GM18507 (cell line): ENCODE measurements at regions not wholly inside any gene's neighbourhood (a gene's known extent, or its start where the extent isn't known, plus 50 kb on each side); places are given as distances from the start of the nearest gene placed in this dataset.

ENCODE experiments used
- DNase-seq: peaks from one replicate; pipeline ENCODE4 v3.0.0; 2011; ENCODE audit warnings: low read depth; ENCODE audit not compliant: insufficient read length; ENCODE audit errors: extremely low spot score
- FAIRE-seq: peaks from 2 replicates; lab custom pipeline; 2011; peaks lifted over from hg19 to GRCh38; lab: Jason Lieb, UNC

DNA sequence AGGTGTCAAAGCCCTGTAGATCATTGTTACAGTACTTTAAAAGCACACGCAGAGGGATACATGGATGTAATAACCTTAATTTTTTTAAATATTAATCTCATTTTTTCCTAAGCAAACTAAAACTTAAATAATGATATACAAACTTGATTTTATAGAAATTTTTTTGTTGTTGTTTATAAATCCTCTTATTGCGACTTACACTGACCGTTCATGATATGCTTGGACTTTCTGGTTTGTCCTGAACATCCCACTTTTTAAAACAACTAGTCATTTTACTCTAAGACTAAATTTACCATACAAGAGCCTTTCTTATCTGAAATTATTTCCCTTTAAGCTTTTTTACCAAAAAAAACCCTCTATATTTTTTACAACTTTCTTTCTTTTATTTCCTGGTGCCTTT is 2106.0 kb downstream of the PCDH7 start:
- FAIRE-seq, result no peak
- DNase-seq, result no peak

DNA sequence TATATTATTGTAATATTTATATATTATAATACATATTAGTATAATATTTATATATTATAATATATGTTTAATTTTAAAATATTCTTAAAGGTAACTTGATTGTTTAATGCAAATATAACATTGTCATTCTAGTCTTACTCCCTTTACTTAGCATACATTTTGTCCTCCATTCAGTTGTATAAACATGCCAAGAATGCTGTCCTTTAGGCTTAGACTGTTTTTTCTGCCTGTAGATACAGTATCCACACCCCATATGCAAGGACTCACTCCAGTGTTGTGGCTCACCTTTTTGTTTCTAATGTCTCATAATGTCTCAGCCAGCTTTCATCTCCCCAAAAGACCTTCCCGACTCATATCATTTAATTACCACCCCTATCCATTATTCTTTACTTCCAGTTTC is 2110.0 kb downstream of the PCDH7 start:
- DNase-seq, result no peak
- FAIRE-seq, result no peak

DNA sequence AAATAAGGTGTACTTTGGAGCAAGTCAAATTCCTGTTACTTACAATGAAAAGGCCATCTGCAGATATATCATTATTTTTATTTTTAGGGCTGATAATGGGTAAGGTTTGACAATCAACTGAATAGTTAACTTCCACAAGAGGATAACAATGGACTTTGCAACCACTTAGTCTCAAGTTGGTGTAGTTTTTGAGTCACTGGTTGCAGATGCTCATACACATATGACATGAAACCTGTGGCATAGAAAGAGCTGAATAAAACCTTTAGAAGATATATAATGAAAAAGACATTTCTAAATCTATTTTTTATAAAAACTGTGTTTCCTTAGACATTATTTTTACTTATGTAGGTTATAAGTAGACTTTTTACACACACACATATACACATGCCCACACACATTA is 2110.9 kb downstream of the PCDH7 start:
- no peak for FAIRE-seq
- no peak for DNase-seq

DNA sequence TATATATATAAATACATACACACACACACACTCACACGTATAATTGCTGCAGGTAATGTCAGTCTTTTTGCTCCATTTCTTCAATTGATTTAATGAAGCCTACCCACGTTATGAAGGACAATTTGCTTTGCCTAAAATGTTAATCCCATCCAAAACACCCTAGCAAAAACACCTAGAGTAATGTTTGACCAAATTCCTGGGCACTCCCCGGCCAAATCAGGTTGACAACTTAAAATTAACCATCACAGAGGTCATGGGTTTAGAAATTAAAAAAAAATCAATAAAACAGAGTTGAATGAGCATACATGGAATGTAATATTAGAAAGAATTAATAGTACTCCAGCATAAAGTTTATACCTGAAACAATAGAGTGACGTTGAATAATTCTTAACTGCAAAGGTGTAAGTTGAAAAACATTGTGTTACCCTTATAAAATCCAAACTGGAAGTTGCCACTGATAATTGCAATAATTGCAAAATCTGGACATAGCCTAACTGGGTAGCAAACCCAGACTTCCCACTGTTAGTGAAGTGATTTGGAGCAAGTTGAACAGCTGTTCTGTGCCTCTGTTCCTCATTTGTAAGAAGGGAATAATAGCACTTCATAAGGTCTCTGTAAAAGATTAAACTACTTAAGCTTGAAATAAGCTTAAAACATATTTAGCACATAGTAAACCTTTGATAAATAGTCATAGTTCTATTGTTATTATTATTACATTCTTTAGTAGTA is 2120.5 kb downstream of the PCDH7 start:
- no peak for DNase-seq
- no peak for FAIRE-seq

DNA sequence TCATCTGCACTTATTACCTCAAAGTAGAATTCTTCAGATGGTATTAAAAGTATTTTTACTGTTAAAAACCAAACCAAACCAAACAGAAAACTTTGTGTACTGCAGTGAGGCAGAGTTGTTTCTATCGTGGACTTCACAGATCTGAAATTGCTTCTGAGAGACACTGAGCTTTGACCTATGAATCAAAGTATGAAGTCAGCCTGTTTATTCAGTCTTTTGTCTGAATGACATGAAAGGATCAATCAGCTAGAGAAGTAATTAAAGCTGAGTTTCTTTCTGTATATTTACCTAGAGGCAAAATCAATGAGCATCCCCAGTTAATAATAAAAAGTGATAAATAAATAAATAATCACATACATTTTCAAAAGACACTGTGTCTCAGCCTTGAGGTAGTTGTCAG is 2121.0 kb downstream of the PCDH7 start:
- FAIRE-seq, result no peak
- DNase-seq, result no peak

DNA sequence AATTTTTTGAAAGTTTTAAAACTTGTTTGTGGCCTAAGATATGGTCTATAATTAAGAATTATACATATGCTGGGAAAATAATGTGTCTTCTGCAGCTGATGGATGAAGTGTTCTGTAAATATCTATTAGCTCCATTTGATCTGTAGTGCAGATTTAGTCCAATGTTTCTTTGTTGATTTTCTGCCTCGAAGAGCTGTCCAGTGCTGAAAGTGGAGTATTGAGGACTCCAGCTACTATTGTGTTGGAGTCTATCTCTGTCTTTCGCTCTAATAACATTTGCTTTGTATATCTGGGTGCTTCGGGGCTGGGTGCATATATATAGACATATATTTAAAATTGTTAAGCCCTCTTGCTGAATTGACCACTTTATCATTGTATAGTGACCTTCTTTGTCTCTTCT is 2127.3 kb downstream of the PCDH7 start:
- DNase-seq, result no peak
- no peak for FAIRE-seq

DNA sequence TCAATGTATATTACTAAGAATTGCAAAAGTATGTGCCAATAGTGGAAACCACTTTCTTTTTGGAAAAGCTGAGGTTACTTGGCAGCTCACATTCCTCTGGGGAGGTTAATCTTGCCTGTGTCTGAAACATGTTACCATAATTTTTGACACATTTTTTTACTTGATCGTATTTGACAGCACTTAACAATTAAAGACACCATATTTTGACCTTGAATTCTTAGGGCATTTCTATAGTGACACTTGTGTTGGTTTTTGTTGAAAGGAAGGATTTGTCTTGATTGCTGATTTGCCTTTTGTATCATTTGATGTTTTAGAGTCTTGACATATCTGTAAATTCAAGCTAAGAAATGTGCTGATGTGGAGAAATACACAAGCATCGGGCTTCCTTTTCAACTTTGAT is 2135.5 kb downstream of the PCDH7 start:
- DNase-seq (no peak), FAIRE-seq (no peak)

DNA sequence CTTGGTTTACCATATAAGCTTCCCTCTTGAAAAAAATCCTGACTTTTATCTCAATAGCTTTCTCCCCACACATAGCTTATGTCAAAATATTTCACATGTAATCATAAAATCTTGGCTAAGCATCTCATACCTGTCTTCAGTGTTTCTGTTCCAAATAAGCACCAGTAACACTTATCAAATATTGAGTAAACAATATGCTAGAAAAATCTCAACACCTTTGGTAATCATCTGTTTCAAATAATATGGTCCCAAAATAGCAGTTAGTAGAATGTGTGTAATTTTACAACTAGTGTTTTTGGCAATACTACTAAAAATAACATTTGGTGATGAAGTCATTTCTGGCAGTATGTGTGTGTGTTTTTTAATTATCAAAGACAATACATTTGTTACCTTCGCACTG is 2138.2 kb downstream of the PCDH7 start:
- FAIRE-seq (no peak), DNase-seq (no peak)

DNA sequence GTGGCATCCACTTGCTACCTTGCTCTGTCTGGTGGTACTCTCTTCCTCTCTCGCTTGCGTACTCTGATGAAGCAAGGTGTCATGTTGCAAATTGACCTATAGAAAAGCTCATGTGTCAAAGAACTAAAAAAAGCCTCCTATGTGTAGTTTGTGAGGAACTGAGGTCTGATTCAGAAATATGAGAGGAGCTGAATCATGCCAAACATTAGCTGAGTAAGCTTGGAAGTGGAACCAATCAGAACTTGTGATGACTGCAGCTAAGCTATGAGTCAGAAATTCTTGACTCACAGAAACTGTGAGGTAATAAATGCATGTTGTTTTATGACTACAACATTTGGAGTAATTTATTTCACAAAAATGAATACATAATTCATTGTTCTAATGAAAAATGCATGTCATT is 2138.8 kb downstream of the PCDH7 start:
- FAIRE-seq, result no peak
- no peak for DNase-seq

DNA sequence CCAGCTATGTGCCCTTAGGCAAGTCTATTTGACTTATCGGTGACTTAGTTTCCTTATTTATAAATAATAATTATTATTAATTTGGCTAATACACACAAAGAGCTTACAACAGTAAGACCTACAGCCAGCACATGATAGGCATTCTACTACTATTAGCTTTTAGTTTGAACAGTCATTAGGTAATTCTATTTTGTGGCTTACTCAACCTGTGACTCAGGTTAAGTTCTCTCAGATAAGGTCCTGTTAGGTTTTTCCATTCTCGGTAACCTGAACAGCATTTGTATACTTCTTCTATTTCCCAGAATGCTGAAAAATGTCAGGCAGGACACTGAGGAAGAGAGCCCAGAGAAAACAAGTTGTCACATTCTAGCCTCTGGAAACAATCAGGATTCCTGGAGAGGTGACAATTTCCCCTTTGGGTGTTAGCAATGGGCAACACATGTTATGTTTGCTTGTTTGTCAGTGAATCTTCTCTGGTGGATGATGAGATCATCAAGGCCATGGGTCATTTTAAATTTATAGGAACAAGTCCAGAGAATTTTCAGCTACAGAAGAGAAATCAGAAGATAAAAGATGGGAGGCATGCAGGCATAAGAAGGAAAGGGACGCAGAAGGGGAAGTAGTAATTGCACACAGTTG is 2144.7 kb downstream of the PCDH7 start:
- FAIRE-seq (no peak), DNase-seq (no peak)

DNA sequence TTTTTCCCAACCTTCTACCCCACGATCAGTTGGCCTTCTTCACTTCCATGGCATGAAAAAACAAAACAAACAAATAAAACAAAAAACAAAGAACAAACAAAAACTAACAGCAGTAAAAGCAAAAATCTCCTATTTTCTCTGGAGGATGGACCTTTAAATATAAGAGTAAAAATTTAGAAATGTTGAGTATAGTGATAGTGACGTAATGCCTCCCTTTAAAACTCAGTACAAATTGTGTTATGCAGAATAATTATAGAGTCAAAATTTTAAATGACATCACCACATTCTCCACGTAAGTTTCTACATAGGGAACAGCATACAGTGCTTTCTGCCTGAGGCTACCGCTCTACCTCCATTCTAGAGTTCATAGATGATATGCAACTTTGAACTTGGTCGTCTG is 2156.4 kb downstream of the PCDH7 start:
- FAIRE-seq, result no peak
- no peak for DNase-seq

DNA sequence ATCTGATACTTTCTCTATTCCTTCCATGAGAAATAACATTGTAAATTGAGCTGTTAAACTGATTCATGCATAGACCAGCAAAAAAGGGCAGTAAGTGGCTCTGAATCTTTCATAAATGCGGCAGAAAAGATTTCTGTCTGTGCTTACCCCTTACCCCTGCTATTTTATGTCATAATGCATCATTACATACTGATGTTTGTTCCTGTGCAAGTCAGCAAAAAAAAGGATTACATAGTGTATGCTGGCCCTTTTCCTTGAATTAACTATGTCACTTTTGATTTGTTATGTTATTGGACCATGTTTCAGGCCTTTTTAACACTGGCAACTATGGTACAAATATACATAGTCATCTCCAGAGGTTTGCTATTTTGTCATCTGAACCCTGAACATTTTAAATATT is 2159.7 kb downstream of the PCDH7 start:
- FAIRE-seq, result no peak
- no peak for DNase-seq

DNA sequence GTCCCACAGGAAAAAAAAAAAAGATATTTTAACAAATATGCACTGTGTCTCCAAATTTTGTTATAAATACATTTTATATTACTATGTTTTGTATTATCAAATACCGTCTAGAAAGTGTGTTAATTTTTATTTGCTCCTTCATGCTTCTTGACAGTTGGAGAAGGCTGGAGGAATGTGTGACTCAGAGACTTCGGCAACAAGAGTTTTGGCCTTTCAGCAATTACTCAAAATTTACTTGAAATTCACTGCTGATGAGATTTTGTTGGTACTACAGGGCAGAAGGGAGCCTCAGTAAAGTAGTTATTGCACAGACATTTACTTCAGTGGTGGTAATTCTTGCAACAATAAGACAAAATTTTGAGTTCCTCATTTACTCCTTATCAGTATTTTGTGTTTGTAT is 2164.0 kb downstream of the PCDH7 start:
- FAIRE-seq (no peak), DNase-seq (no peak)

DNA sequence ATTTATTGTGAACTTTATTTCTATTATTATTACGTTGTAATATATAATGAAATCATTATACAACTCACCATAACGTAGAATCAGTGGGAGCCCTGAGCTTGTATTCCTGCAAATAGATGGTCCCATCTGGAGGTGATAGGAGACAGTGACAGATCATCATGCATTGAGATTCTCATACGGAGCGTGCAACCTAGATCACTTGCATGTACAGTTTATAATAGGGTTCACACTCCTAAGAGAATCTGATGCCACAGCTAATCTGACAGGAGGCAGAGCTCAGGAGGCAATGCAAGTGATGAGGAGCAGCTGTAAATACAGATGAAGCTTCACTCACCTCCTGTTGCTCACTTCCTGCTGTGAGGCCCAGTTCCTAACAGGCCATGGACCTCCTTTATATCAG is 2170.2 kb downstream of the PCDH7 start:
- FAIRE-seq (no peak), DNase-seq (no peak)

DNA sequence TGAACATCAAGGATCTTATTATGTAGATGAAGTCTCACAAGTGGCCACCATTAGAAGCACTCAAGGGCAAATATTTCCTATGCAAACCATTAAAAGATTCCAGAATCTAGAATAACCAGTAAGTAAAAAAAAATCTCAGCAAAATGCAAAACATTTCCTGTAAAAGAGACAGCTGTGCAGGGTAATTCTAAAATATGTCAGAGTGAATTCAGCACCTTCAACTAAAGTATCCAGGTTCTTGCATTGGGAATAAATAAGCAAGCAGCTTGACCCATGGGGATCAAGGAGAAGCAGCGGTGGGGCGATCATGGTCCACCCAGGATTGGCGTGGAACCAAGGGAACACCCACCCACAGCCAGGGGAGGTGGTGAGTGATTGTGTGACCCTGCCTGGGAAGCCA is 2188.9 kb downstream of the PCDH7 start:
- FAIRE-seq (no peak), DNase-seq (no peak)

DNA sequence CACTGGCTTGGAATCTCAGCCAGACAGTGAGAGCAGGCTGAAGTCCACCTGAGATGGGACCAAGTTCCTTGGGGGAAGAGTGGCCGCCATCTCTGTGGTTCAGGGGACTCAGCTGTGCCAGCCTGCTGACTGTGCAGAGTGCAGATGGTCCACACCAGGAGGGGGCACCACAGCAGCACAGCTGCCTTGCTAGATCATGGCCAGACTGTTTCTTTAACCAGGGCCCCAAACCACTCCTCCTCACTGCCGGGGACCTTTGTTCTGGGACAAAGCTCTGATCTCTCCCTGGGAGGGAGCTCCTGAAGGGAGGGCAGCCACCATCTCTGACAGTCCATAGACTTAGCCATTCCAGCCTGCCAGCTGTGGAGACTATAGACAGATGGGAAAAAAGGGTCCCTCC is 2189.6 kb downstream of the PCDH7 start:
- no peak for DNase-seq
- FAIRE-seq, result no peak

DNA sequence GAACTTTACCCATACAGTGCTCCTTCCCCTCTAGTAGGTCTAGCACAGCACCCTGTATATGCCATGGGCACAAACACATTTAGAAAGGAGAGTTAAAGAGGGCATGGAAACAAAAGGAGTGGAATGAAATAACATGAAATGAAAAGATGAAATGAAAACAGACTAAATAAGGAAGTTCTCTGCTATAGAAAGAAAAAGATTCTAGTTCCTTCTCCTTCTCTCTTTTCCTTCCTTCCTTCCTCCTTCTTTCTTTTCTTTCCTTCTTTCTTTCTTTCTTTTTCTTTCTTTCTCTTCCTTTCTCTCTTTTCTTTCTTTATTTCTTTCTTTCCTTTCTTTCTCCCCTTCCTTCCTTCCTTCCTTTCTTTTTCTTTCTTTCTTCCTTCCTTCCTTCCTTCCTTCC is 2197.4 kb downstream of the PCDH7 start:
- no peak for FAIRE-seq
- no peak for DNase-seq

DNA sequence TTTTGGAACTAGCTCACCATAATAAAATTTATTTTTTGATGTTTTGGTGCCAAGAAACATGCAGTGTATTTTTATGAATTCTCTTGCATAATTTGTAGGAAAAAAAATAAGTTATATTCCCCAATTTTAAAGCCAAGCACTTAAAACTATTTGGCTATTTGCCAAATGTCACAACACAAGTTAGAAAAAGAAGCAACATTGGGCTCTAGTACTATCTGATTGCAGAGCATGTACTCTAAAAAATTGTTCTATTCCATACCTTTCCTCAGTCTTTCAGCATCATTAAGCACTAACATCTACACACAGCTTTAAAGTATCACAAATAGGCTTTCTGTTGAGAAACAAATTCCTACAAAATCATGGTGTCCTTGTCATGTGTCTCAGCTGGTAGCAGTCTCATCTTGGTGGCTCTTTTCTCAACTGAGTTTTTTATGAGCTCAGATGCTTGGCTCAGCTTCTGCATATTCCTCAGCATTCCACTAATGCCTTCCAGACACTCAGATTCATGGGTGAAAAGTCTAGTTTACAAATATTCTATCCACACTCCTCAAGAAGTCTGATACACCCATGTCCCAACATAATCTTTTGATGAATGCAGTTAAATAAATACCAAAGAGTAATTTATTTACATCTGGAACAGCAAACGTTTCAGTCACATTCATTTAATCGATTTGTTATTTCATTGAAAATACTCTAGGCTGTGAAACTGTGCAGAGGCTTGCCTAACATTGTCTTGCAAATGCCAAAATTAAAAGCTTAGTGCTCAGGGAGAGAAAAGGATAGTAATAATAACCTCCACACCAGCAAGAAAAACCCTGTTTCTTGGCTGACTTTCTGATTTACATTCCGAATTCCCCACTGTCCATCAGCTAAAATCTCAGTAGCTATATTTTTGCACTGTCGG is 2209.9 kb downstream of the PCDH7 start:
- DNase-seq (no peak), FAIRE-seq (no peak)

DNA sequence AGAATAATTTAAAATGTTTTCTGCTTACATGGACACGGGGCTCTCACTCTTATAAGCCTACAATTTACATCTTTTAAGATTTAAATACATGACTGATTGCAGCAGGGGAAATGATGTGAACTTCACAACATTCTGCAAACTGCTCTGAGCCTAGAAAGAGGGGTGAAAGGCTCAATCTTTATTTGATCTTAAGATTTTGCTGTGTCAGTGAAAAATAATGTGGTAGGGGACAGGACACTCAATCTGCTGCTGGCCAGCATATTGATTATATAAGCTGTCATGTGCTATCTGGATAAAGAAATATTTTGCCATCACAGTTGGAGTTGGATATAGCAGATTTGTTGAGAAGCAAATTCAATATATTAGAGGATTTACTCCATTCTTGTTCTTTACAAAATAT is 2210.5 kb downstream of the PCDH7 start:
- DNase-seq, result no peak
- FAIRE-seq, result no peak

DNA sequence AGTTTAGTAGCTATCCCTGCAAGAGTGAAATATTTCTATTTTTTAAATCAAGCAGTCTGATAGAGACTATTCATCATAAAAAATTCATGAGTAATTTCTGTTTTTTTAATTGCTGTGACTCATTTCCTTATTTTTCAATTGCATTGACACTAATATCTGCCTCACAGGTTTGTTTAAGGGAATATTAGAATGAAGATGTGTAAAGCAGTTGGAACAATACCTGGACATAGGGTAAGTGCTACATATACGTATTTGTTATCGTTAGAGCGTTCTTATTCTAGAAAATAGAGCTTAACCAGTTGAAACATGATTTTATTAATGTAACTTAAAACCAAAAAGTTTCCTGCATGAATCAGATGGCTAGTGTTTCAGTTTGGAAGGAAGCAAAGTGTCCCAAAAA is 2211.3 kb downstream of the PCDH7 start:
- FAIRE-seq (no peak), DNase-seq (no peak)

DNA sequence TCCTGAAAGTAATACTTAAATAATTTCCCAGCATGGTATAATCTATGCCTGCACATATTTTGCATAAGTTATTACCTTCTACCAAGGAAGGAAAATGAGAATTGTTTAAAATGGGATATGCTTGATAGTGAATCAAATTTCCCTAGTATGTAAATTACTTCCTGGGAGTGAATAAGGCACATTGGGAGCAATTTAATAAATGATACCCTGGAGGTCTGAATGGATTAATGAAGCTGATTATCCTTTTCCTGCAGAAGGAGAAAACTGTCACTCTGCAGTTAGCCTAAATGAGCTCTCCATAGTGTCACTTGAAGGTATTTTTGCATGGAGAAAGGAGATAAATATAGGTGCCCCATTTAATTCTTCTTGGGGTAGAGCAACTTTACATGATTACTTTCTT is 2212.0 kb downstream of the PCDH7 start:
- FAIRE-seq (no peak), DNase-seq (no peak)
